SU-DHL-6 (cell line): ENCODE measurements at regions not wholly inside any gene's neighbourhood (a gene's known extent, or its start where the extent isn't known, plus 50 kb on each side); places are given as distances from the start of the nearest gene placed in this dataset.

Experiments
- CTCF ChIP-seq: fragments of 200-600 bp; sonication (generic); IDR thresholded peaks from one replicate; pipeline ENCODE4 v1.5.1; 2017; ENCODE audit warnings: antibody characterized with exemption, mild to moderate bottlenecking, low read length, moderate library complexity; ENCODE audit not compliant: insufficient read depth, poor library complexity, severe bottlenecking
- EZH2phosphoT487 ChIP-seq: fragments of 200-600 bp; sonication (generic), shearing (Covaris generic); conservative IDR thresholded peaks from 2 replicates; pipeline ENCODE4 v1.6.1; 2018; ENCODE audit warnings: mild to moderate bottlenecking, antibody characterized with exemption, low read length, moderate library complexity, mixed read lengths

- TF ChIP-seq CTCF (no peak), EZH2phosphoT487 (no peak)
These were observed 521.9 kb downstream of the TYW1 start for GRCh38 chr7:67518580-67518979.
